DOHH2 (cell line): ENCODE measurements at regions not wholly inside any gene's neighbourhood (a gene's known extent, or its start where the extent isn't known, plus 50 kb on each side); places are given as distances from the start of the nearest gene placed in this dataset.

Experiments used
- EZH2phosphoT487 ChIP-seq: fragments of 200-600 bp; sonication (generic); IDR thresholded peaks from 2 replicates; pipeline ENCODE4 v1.6.1; 2017; ENCODE audit warnings: borderline replicate concordance, mild to moderate bottlenecking, antibody characterized with exemption, low read length, moderate library complexity, mixed read lengths
- TF ChIP-seq, protein P1 (sequence below): fragments of 200-600 bp; sonication (generic); IDR thresholded peaks from one replicate; pipeline ENCODE4 v1.5.1; 2014; ENCODE audit warnings: antibody characterized with exemption, mild to moderate bottlenecking, low read depth, low read length; ENCODE audit not compliant: poor library complexity, severe bottlenecking

DNA sequence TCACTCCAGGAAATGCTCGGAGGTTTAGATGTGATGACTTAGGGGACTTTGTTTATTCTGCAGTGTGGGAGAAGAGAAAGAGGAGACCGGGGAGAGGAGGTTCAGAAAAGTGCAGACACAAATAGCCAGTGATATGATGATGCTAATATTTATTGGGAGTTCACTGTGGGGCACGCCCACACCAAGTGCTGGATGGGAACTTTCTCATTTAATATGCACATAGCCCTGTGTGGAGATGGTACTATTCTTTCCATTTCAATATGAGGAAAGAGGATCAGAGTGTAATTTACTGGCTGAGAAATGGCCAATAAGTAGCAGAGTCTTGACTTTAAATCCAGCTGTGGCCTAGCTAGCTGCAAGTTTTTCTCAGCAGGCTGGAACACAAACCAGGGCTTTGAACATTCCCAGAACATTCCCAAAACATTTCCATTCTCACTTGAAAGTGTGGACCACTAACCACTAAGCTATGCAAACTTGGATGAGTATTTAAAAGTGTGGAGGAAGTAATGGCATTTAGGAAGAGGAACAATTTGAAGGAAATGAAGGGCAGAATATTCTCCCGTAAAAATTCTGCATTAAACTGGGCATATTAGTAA lies 231.7 kb downstream of the HS3ST1 start:
- TF ChIP-seq, protein P1, sequence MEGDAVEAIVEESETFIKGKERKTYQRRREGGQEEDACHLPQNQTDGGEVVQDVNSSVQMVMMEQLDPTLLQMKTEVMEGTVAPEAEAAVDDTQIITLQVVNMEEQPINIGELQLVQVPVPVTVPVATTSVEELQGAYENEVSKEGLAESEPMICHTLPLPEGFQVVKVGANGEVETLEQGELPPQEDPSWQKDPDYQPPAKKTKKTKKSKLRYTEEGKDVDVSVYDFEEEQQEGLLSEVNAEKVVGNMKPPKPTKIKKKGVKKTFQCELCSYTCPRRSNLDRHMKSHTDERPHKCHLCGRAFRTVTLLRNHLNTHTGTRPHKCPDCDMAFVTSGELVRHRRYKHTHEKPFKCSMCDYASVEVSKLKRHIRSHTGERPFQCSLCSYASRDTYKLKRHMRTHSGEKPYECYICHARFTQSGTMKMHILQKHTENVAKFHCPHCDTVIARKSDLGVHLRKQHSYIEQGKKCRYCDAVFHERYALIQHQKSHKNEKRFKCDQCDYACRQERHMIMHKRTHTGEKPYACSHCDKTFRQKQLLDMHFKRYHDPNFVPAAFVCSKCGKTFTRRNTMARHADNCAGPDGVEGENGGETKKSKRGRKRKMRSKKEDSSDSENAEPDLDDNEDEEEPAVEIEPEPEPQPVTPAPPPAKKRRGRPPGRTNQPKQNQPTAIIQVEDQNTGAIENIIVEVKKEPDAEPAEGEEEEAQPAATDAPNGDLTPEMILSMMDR, result no peak
- TF ChIP-seq EZH2phosphoT487, result no peak
